GM21528 (cell line): ENCODE measurements at regions not wholly inside any gene's neighbourhood (a gene's known extent, or its start where the extent isn't known, plus 50 kb on each side); places are given as distances from the start of the nearest gene placed in this dataset.
"Not testable (repeated sequence)": the region's sequence is repeated elsewhere in the genome, so short reads cannot be mapped to it uniquely, and the experiment has no call there.

Experiments
- ATAC-seq: cut with Tn5 transposase; IDR thresholded peaks from one replicate; pipeline ENCODE4 v1.9.1; 2021; ENCODE audit warnings: mild to moderate bottlenecking, moderate library complexity; ENCODE audit not compliant: unreplicated experiment, low FRiP score

- not testable (repeated sequence) for ATAC-seq
Observed at GRCh38 chr16:29355339-29356059, 51.0 kb downstream of the NPIPB11 start.

GRCh38 chr16:29354449-29354848, 52.1 kb downstream of the NPIPB11 start:
- not testable (repeated sequence) for ATAC-seq

GRCh38 chr16:29352617-29352999, 53.9 kb downstream of the NPIPB11 start:
- ATAC-seq = not testable (repeated sequence)

GRCh38 chr16:29351970-29352616, 54.4 kb downstream of the NPIPB11 start:
- ATAC-seq = not testable (repeated sequence)

GRCh38 chr16:29351271-29351969, 55.1 kb downstream of the NPIPB11 start:
- ATAC-seq = not testable (repeated sequence)

GRCh38 chr16:29349966-29350365, 56.5 kb downstream of the NPIPB11 start:
- ATAC-seq = not testable (repeated sequence)

GRCh38 chr16:29348748-29349147, 57.8 kb downstream of the NPIPB11 start:
- ATAC-seq = not testable (repeated sequence)

- ATAC-seq = not testable (repeated sequence)
Observed at GRCh38 chr16:29348123-29348690, 58.3 kb downstream of the NPIPB11 start.

GRCh38 chr16:29346796-29347580, 59.5 kb downstream of the NPIPB11 start:
- not testable (repeated sequence) for ATAC-seq

- ATAC-seq = not testable (repeated sequence)
Observed at GRCh38 chr16:29346203-29346602, 60.3 kb downstream of the NPIPB11 start.

- ATAC-seq = not testable (repeated sequence)
Observed at GRCh38 chr16:29342937-29343336, 63.6 kb downstream of the NPIPB11 start.

GRCh38 chr16:29340779-29341438, 65.6 kb downstream of the NPIPB11 start:
- not testable (repeated sequence) for ATAC-seq

GRCh38 chr16:29340235-29340634, 66.3 kb downstream of the NPIPB11 start:
- ATAC-seq = not testable (repeated sequence)

- peak; percentile 55 for ATAC-seq
Observed at GRCh38 chr16:29338821-29339700, 67.5 kb downstream of the NPIPB11 start.

- peak; percentile 38 for ATAC-seq
Observed at GRCh38 chr16:29337385-29337901, 69.1 kb downstream of the NPIPB11 start.

- not testable (repeated sequence) for ATAC-seq
Observed at GRCh38 chr16:29335549-29335846, 71.0 kb downstream of the NPIPB11 start.

- ATAC-seq = not testable (repeated sequence)
Observed at GRCh38 chr16:29334776-29335548, 71.5 kb downstream of the NPIPB11 start.
